Lower lobe of right lung (tissue), 2 donors: ENCODE measurements at regions not wholly inside any gene's neighbourhood (a gene's known extent, or its start where the extent isn't known, plus 50 kb on each side); places are given as distances from the start of the nearest gene placed in this dataset.
"Not testable (repeated sequence)": the region's sequence is repeated elsewhere in the genome, so short reads cannot be mapped to it uniquely, and the experiment has no call there.

Experiments used
- ATAC-seq, 2 donors: fragments of 200-7000 bp; cut with Tn5 transposase; one replicate each; pipeline ENCODE4 v1.9.1; 2020 to 2022; ENCODE audit warnings: mild to moderate bottlenecking in 2 of 2, moderate library complexity in 2 of 2
- DNase-seq: peaks from one replicate; pipeline ENCODE4 v3.0.0-alpha.2; 2020
- H3K27ac ChIP-seq: fragments of 200-600 bp; one replicate; pipeline ENCODE4 v1.8.0; 2022
- H3K27me3 ChIP-seq: fragments of 200-600 bp; one replicate; pipeline ENCODE4 v1.8.0; 2022; ENCODE audit warnings: low read depth
- H3K36me3 ChIP-seq: fragments of 200-600 bp; one replicate; pipeline ENCODE4 v1.8.0; 2022; ENCODE audit warnings: mild to moderate bottlenecking
- H3K4me1 ChIP-seq: fragments of 200-600 bp; one replicate; pipeline ENCODE4 v1.8.0; 2022
- H3K4me3 ChIP-seq: fragments of 200-600 bp; one replicate; pipeline ENCODE4 v1.8.0; 2022; ENCODE audit warnings: mild to moderate bottlenecking
- H3K9me3 ChIP-seq: fragments of 200-600 bp; one replicate; pipeline ENCODE4 v1.8.0; 2022
- CTCF ChIP-seq: fragments of 200-600 bp; IDR thresholded peaks from one replicate; pipeline ENCODE4 v1.8.0; 2022; ENCODE audit warnings: antibody characterized with exemption, mild to moderate bottlenecking
- intact Hi-C: fragments of 100-400 bp; cut with DNase I; formaldehyde crosslinking; loops from one replicate; pipeline ENCODE4 v1.11.0; 2022
- donor health status: DM: no; HTN: yes; CAD: no; lungs with severe emphysema.

GRCh38 chr14:52179141-52179790 lies 88.2 kb upstream of the PTGDR start:
- TF ChIP-seq CTCF: no peak
- no peaks in the 10 kb centered on the region for H3K9me3 ChIP-seq
- H3K4me3 ChIP-seq: no peak overlapping the region
- DNase-seq (no peak), ATAC-seq (no peak)
- intact Hi-C loops: no loop called here
- H3K36me3 ChIP-seq: no peaks in the 10 kb centered on the region
- H3K27ac ChIP-seq: no peak overlapping the region
- H3K27me3 ChIP-seq: no peaks in the 10 kb centered on the region
- H3K4me1 ChIP-seq: no peaks in the 10 kb centered on the region

DNA sequence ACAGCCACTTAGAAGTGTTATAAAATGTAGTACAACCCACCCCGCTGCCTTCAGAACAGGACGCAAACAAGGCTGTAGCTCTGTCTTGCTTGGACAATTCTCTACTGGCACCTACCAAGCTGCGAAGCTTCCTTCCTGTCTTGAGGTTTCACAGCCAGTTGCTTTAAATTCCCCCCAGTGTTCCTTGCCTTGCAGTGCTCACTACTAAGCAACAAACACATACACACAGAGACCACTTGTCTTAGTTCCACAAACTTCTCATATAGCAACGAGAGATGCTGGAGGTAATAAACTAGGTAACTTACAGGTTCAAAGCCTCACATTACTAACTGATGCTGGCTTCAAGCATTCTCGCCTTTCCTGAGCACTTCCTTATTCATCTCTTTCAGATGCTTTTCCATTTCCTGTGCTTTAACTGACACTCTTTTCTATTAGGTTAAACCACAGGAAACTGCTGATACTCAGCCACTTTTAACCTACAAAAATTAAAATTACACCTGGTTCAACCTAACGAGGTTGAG lies 91.5 kb upstream of the PTGDR start:
- no peak overlapping the region for H3K27ac ChIP-seq

GRCh38 chr14:52171932-52172331 lies 95.6 kb upstream of the PTGDR start:
- H3K36me3 ChIP-seq, H3K27ac ChIP-seq, H3K27me3 ChIP-seq, H3K4me1 ChIP-seq, ATAC-seq, intact Hi-C loops, DNase-seq, H3K4me3 ChIP-seq: not testable (repeated sequence)
- H3K9me3 ChIP-seq: peaks cover 24% of the 10 kb centered on the region

More for the DNA sequence above, 91.5 kb upstream of the PTGDR start:
- Histone ChIP-seq H3K4me3 (no peak overlapping the region), H3K9me3 (peaks cover 20% of the 10 kb centered on the region), H3K4me1 (no peaks in the 10 kb centered on the region), H3K27me3 (no peaks in the 10 kb centered on the region), H3K36me3 (no peaks in the 10 kb centered on the region)
- ATAC-seq (peak; percentile 66 to 76), DNase-seq (no peak)
- TF ChIP-seq CTCF: no peak
- intact Hi-C loops: no loop called here

DNA sequence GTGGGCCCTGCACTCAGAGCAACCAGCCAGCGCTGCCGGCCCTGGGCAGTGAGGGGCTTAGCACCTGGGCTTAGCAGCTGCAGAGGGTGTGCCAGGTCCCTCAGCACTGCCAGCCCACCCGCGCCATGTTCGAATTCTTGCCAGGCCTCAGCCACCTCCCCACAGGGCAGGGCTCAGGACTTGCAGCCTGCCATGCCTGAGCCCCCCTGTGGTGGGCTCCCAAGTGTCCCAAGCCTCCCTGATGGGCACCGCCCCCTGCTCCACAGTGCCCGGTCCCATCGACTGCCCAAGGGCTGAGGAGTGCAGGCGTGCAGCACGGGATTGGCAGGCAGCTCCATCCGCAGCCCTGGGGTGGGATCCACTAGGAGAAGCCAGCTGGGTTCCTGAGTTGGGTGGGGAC lies 98.0 kb upstream of the NID2 start:
- Histone ChIP-seq H3K4me3 (no peak overlapping the region), H3K27me3 (no peaks in the 10 kb centered on the region), H3K36me3 (no peaks in the 10 kb centered on the region), H3K4me1 (no peaks in the 10 kb centered on the region), H3K9me3 (peaks cover 12% of the 10 kb centered on the region), H3K27ac (no peak overlapping the region)
- intact Hi-C loops: no loop called here
- no peak for DNase-seq
- TF ChIP-seq CTCF: no peak
- ATAC-seq: no peak

DNA sequence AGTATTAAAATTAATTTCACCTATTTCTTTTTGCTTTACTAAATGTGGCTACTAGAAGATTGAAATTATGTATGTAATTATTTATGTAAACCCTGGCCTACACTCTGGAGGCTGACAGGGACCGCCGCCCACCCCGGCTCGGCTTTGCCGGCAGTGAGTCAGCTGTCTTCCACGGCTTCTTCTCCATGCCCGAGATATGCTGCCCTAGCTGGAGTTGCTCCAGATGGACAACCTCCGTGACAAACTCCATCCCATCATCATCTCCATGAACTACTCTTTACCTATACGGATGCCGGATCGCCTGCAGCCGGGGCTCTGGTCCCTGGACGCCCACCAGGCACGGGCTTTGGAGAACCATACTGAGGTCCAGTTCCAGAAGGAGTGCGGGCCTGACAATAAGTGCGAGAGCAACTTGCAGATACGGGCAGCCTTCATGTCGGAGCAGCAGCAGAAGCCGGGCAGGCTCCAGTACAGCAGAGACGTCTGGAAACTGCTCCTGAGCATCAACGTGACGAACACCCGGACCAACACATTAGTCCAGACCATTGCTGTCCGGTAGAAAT lies 86.9 kb upstream of the NID2 start:
- Histone ChIP-seq H3K9me3 (no peaks in the 10 kb centered on the region), H3K4me3 (no peak overlapping the region), H3K36me3 (no peaks in the 10 kb centered on the region), H3K4me1 (no peaks in the 10 kb centered on the region), H3K27ac (no peak overlapping the region), H3K27me3 (no peaks in the 10 kb centered on the region)
- DNase-seq: no peak
- TF ChIP-seq CTCF: no peak
- intact Hi-C loops: no loop called here
- no peak for ATAC-seq

DNA sequence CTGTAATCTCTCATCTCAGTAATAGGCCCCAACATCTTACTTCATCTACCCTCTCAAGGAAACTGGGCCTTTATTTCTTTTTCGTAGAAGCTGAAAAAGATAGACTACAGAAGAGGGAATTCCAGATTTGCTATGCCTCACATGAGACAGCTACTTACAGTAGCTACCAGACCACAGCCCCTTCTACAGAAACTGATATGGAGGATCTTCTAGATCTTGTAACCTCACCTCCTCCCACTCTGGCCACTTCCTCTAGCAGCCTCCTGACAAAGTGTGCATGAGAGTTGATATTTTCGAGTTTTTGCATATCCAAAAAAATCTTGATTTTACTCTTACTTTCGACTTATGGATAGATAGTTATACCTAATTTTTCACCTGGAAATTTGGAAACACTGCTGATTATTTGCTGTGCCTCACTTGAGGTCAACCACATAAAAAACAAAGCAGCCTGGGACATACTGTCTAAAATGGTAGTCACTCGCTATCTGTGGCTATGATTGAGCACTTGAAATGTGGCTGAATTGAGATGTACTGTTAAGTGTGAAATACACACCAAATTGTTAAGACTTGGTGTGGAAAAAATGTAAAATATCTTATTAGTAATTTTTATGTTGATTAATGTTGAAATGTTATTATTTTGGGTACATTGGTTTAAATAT lies 86.3 kb upstream of the NID2 start:
- H3K9me3 ChIP-seq: no peaks in the 10 kb centered on the region
- no peak for DNase-seq
- H3K27ac ChIP-seq: no peak overlapping the region
- no peaks in the 10 kb centered on the region for H3K4me1 ChIP-seq
- TF ChIP-seq CTCF: no peak
- no peak overlapping the region for H3K4me3 ChIP-seq
- intact Hi-C loops: no loop called here
- no peak for ATAC-seq
- no peaks in the 10 kb centered on the region for H3K36me3 ChIP-seq
- no peaks in the 10 kb centered on the region for H3K27me3 ChIP-seq
